ENCODE measurements at regions not wholly inside any gene's neighbourhood (a gene's known extent, or its start where the extent isn't known, plus 50 kb on each side); places are given as distances from the start of the nearest gene placed in this dataset.

- Histone ChIP-seq H3K4me1 (ENCODE audit: control insufficient read depth, insufficient read depth, low read depth, low read length) (no peaks in the 10 kb centered on the region), H3K4ac (ENCODE audit: low read depth in 1 of 2, low read length in 2 of 2) (no peak overlapping the region), H3K9me3 (ENCODE audit: control insufficient read depth, low read length) (peaks cover 6% of the 10 kb centered on the region), H4K91ac (ENCODE audit: low read length) (no peak overlapping the region), H2BK15ac (ENCODE audit: low read depth, poor library complexity, severe bottlenecking) (no peak overlapping the region), H2BK120ac (ENCODE audit: low read depth, low read length) (no peak overlapping the region), H2BK5ac (ENCODE audit: low read depth, low read length, poor library complexity, severe bottlenecking) (no peak overlapping the region), H2AK5ac (ENCODE audit: low read length, severe bottlenecking) (no peak overlapping the region), H3K9ac (ENCODE audit: low read length) (no peak overlapping the region), H3K4me2 (ENCODE audit: low read length, poor library complexity, severe bottlenecking) (no peak overlapping the region), H3K18ac (ENCODE audit: low read depth in 1 of 2, low read length in 2 of 2) (peak overlapping the region in 1 of 2 experiments; percentile 34), H2AFZ (ENCODE audit: low read depth, low read length) (no peak overlapping the region), H3K27me3 (ENCODE audit: control insufficient read depth in 1 of 2, insufficient read depth in 1 of 2, low read length in 2 of 2) (no peaks in the 10 kb centered on the region), H2BK12ac (ENCODE audit: low read length in 2 of 2) (no peak overlapping the region), H3K4me3 (ENCODE audit: insufficient read depth in 1 of 2, low read depth in 1 of 2, low read length in 2 of 2) (no peak overlapping the region), H3K79me1 (replicated peaks; ENCODE audit: low read length, poor library complexity, severe bottlenecking) (no peaks in the 10 kb centered on the region), H3K14ac (ENCODE audit: low read length in 2 of 2) (no peak overlapping the region), H3K23ac (ENCODE audit: low read length in 2 of 2) (no peak overlapping the region), H4K8ac (ENCODE audit: low read length) (no peak overlapping the region), H3K36me3 (ENCODE audit: control insufficient read depth in 1 of 2, insufficient read depth in 2 of 2, low read depth in 1 of 2, low read length in 2 of 2) (no peaks in the 10 kb centered on the region), H3K27ac (ENCODE audit: low read length, poor library complexity, severe bottlenecking) (no peak overlapping the region)
- 51% methylated on average over 2 of the region's 2 CpGs for WGBS
- DNase-seq: no peak
Observed at GRCh38 chr2:185347445-185347844, 391.2 kb upstream of the FSIP2 start.

GRCh38 chr2:185360776-185361175, 377.8 kb upstream of the FSIP2 start:
- no peaks in the 10 kb centered on the region for H3K4me1 ChIP-seq (ENCODE audit: control insufficient read depth, insufficient read depth, low read depth, low read length)

GRCh38 chr2:185372188-185372587, 366.4 kb upstream of the FSIP2 start:
- peaks cover 2% of the 10 kb centered on the region for H3K4me1 ChIP-seq (ENCODE audit: control insufficient read depth, insufficient read depth, low read depth, low read length)
- no peak overlapping the region for H2BK5ac ChIP-seq (ENCODE audit: low read depth, low read length, poor library complexity, severe bottlenecking)
- no peaks in the 10 kb centered on the region for H3K36me3 ChIP-seq (ENCODE audit: control insufficient read depth in 1 of 2, insufficient read depth in 2 of 2, low read depth in 1 of 2, low read length in 2 of 2)
- no peak overlapping the region for H2BK15ac ChIP-seq (ENCODE audit: low read depth, poor library complexity, severe bottlenecking)
- no peak overlapping the region for H3K4me3 ChIP-seq (ENCODE audit: insufficient read depth in 1 of 2, low read depth in 1 of 2, low read length in 2 of 2)
- H3K9ac ChIP-seq (ENCODE audit: low read length): no peak overlapping the region
- H4K8ac ChIP-seq (ENCODE audit: low read length): no peak overlapping the region
- no peaks in the 10 kb centered on the region for H3K27me3 ChIP-seq (ENCODE audit: control insufficient read depth in 1 of 2, insufficient read depth in 1 of 2, low read length in 2 of 2)
- H2BK12ac ChIP-seq (ENCODE audit: low read length in 2 of 2): no peak overlapping the region
- H2AK5ac ChIP-seq (ENCODE audit: low read length, severe bottlenecking): no peak overlapping the region
- H3K14ac ChIP-seq (ENCODE audit: low read length in 2 of 2): no peak overlapping the region
- H3K18ac ChIP-seq (ENCODE audit: low read depth in 1 of 2, low read length in 2 of 2): no peak overlapping the region
- peak; percentile 22 for DNase-seq
- H3K79me1 ChIP-seq (replicated peaks; ENCODE audit: low read length, poor library complexity, severe bottlenecking): no peaks in the 10 kb centered on the region
- peaks cover 13% of the 10 kb centered on the region for H3K9me3 ChIP-seq (ENCODE audit: control insufficient read depth, low read length)
- H3K27ac ChIP-seq (ENCODE audit: low read length, poor library complexity, severe bottlenecking): no peak overlapping the region
- no peak overlapping the region for H3K4me2 ChIP-seq (ENCODE audit: low read length, poor library complexity, severe bottlenecking)
- no peak overlapping the region for H2AFZ ChIP-seq (ENCODE audit: low read depth, low read length)
- H3K23ac ChIP-seq (ENCODE audit: low read length in 2 of 2): no peak overlapping the region
- no peak overlapping the region for H2BK120ac ChIP-seq (ENCODE audit: low read depth, low read length)
- H4K91ac ChIP-seq (ENCODE audit: low read length): no peak overlapping the region
- no peak overlapping the region for H3K4ac ChIP-seq (ENCODE audit: low read depth in 1 of 2, low read length in 2 of 2)
- WGBS: 100% methylated on average over 2 of the region's 3 CpGs

More at GRCh38 chr2:185360776-185361175, 377.8 kb upstream of the FSIP2 start:
- Histone ChIP-seq H3K4ac (ENCODE audit: low read depth in 1 of 2, low read length in 2 of 2) (no peak overlapping the region), H3K9me3 (ENCODE audit: control insufficient read depth, low read length) (peaks cover 4% of the 10 kb centered on the region), H3K36me3 (ENCODE audit: control insufficient read depth in 1 of 2, insufficient read depth in 2 of 2, low read depth in 1 of 2, low read length in 2 of 2) (no peaks in the 10 kb centered on the region), H3K4me2 (ENCODE audit: low read length, poor library complexity, severe bottlenecking) (no peak overlapping the region), H3K27ac (ENCODE audit: low read length, poor library complexity, severe bottlenecking) (no peak overlapping the region), H4K91ac (ENCODE audit: low read length) (no peak overlapping the region), H3K27me3 (ENCODE audit: control insufficient read depth in 1 of 2, insufficient read depth in 1 of 2, low read length in 2 of 2) (no peaks in the 10 kb centered on the region), H3K18ac (ENCODE audit: low read depth in 1 of 2, low read length in 2 of 2) (no peak overlapping the region), H2BK120ac (ENCODE audit: low read depth, low read length) (no peak overlapping the region), H3K23ac (ENCODE audit: low read length in 2 of 2) (no peak overlapping the region), H2AK5ac (ENCODE audit: low read length, severe bottlenecking) (no peak overlapping the region), H2BK15ac (ENCODE audit: low read depth, poor library complexity, severe bottlenecking) (no peak overlapping the region), H3K4me3 (ENCODE audit: insufficient read depth in 1 of 2, low read depth in 1 of 2, low read length in 2 of 2) (no peak overlapping the region), H2BK12ac (ENCODE audit: low read length in 2 of 2) (no peak overlapping the region), H3K14ac (ENCODE audit: low read length in 2 of 2) (no peak overlapping the region), H2BK5ac (ENCODE audit: low read depth, low read length, poor library complexity, severe bottlenecking) (no peak overlapping the region), H3K79me1 (replicated peaks; ENCODE audit: low read length, poor library complexity, severe bottlenecking) (no peaks in the 10 kb centered on the region), H4K8ac (ENCODE audit: low read length) (no peak overlapping the region), H2AFZ (ENCODE audit: low read depth, low read length) (no peak overlapping the region), H3K9ac (ENCODE audit: low read length) (no peak overlapping the region)
- no peak for DNase-seq
- 100% methylated on average over 1 of the region's 3 CpGs for WGBS

GRCh38 chr2:185373229-185373628, 365.4 kb upstream of the FSIP2 start:
- Histone ChIP-seq H3K4ac (ENCODE audit: low read depth in 1 of 2, low read length in 2 of 2) (no peak overlapping the region), H3K27me3 (ENCODE audit: control insufficient read depth in 1 of 2, insufficient read depth in 1 of 2, low read length in 2 of 2) (no peaks in the 10 kb centered on the region), H2AFZ (ENCODE audit: low read depth, low read length) (no peak overlapping the region), H2BK15ac (ENCODE audit: low read depth, poor library complexity, severe bottlenecking) (no peak overlapping the region), H3K4me3 (ENCODE audit: insufficient read depth in 1 of 2, low read depth in 1 of 2, low read length in 2 of 2) (no peak overlapping the region), H2BK5ac (ENCODE audit: low read depth, low read length, poor library complexity, severe bottlenecking) (no peak overlapping the region), H3K9me3 (ENCODE audit: control insufficient read depth, low read length) (peaks cover 7% of the 10 kb centered on the region), H3K18ac (ENCODE audit: low read depth in 1 of 2, low read length in 2 of 2) (no peak overlapping the region), H2AK5ac (ENCODE audit: low read length, severe bottlenecking) (no peak overlapping the region), H3K14ac (ENCODE audit: low read length in 2 of 2) (no peak overlapping the region), H4K91ac (ENCODE audit: low read length) (no peak overlapping the region), H3K23ac (ENCODE audit: low read length in 2 of 2) (no peak overlapping the region), H3K4me1 (ENCODE audit: control insufficient read depth, insufficient read depth, low read depth, low read length) (peaks cover 2% of the 10 kb centered on the region), H3K4me2 (ENCODE audit: low read length, poor library complexity, severe bottlenecking) (no peak overlapping the region), H3K36me3 (ENCODE audit: control insufficient read depth in 1 of 2, insufficient read depth in 2 of 2, low read depth in 1 of 2, low read length in 2 of 2) (no peaks in the 10 kb centered on the region), H3K27ac (ENCODE audit: low read length, poor library complexity, severe bottlenecking) (no peak overlapping the region), H4K8ac (ENCODE audit: low read length) (no peak overlapping the region), H3K79me1 (replicated peaks; ENCODE audit: low read length, poor library complexity, severe bottlenecking) (no peaks in the 10 kb centered on the region), H2BK120ac (ENCODE audit: low read depth, low read length) (no peak overlapping the region), H3K9ac (ENCODE audit: low read length) (no peak overlapping the region), H2BK12ac (ENCODE audit: low read length in 2 of 2) (no peak overlapping the region)
- 100% methylated on average over 1 of the region's 2 CpGs for WGBS
- DNase-seq: no peak
